NOMO-1 treated with dmso at 0.1 percent for 144 hours (cell line): ENCODE measurements at regions not wholly inside any gene's neighbourhood (a gene's known extent, or its start where the extent isn't known, plus 50 kb on each side); places are given as distances from the start of the nearest gene placed in this dataset.
"Not testable (repeated sequence)": the region's sequence is repeated elsewhere in the genome, so short reads cannot be mapped to it uniquely, and the experiment has no call there.

Source experiments
- DNase-seq: peaks from one replicate; lab custom pipeline; 2025; ENCODE audit not compliant: unreplicated experiment; lab: John Stamatoyannopoulos, UW

GRCh38 chr5:157994906-157995519, 136.1 kb upstream of the CLINT1 start:
- DNase-seq = peak; percentile 15

DNA sequence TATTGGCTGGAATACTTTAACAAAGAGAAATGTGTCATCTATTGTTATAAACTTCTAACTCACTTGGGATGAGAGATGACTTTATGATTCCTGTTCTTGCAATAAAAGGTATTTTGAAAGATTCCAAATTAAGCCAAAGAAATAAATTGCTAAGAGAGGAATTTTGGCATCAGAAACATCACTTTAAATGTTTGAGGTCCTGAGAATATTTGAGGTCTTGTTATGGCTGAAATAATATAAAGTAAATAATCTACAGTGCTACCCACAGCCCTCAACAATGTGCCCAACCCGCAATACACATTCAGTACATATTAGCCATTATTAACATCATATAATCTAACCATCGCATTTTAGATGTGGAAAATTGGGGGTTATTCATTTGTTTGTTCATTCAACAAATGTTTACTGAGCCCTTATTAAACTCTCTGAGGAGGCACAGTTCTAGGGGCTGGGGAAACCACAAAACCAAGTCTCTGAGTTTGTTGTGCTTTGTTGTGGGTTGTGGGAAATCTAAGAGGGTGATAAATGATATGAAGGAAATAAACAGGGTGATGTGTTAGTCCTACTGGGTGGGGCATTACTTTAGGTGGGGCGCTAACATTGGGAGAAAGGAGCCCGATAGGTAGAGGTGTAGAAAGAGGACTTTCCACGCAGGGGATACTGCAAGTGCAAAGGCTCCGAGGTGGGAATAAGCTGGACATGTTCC, 135.2 kb upstream of the CLINT1 start:
- DNase-seq = no peak

DNA sequence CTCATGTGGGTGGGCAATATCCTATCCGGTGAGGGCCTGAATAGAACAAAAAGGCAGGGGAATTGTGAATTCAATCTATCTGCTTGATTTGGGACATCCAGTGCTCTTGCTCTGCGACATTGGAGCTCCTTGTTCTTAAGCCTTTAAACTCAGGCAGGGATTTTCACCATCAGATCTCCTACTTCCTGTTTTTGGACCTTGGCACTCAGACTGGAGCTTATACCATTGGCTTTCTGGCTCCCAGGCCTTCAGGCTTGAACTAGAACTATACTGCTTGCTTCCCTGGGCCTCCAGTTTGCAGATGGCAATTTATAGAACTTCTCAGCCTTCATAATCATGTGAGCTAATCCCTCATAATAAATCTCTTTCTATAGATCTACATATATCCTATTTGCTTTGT, 134.3 kb upstream of the CLINT1 start:
- peak; percentile 1 for DNase-seq

DNA sequence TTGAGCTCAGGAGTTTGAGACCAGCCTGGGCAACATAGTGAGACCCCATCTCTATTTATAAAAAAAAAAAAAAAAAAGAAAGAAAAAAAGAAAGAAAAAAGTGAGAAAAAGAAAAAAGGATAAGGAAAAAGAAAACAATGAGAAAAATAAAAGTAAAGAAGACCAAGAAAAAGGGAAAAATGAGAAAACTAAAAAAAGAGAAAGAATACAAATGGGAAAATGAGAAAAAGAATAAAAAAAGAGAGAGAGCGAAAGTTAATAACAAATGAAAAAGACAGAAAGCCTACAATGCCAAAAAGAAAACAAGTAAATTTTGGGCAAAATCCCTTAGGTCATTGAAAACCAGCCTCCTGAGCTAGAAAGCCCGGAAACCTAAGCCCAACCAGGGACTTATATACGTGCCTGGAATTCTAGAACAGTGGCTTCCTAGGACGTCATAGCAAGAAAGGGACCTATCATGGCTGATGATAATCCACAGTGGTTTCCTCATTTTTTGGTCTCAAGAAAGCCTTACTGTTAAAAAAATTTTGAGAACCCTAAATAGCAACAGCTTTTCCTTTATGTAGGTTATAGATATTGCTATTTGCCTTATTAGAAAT, 131.7 kb upstream of the CLINT1 start:
- no peak for DNase-seq

GRCh38 chr5:157989296-157989695, 130.4 kb upstream of the CLINT1 start:
- DNase-seq = no peak

GRCh38 chr5:157987259-157987658, 128.3 kb upstream of the CLINT1 start:
- DNase-seq = no peak

DNA sequence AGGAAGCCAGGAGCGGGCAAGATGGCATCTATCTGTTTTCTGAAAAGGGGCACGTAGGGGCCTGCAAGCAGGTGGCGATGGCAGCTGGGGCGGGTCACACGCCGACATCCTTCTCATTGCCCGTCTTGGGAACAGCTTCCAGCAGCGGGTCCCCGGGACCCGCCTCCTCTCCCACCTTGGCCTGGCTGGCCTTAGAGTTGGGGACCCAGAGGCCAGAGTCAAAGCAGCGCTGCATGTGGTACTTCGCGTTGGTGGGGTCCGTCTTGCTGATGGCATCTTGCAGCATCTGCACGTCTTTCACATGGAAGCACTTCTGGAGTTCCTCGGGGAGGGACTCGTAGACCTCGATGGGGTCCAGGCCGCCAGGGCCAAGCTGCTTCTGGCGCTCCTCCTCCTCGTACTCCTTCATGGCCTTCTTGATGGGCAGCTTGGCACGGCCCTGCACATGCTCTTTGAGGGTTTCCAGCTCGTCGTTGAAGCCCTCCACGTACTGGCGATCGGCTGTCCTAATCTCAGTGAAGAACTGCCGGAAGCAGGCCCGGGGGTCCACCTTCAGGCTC, 127.6 kb upstream of the CLINT1 start:
- no peak for DNase-seq

GRCh38 chr5:157984611-157985010, 125.7 kb upstream of the CLINT1 start:
- no peak for DNase-seq

DNA sequence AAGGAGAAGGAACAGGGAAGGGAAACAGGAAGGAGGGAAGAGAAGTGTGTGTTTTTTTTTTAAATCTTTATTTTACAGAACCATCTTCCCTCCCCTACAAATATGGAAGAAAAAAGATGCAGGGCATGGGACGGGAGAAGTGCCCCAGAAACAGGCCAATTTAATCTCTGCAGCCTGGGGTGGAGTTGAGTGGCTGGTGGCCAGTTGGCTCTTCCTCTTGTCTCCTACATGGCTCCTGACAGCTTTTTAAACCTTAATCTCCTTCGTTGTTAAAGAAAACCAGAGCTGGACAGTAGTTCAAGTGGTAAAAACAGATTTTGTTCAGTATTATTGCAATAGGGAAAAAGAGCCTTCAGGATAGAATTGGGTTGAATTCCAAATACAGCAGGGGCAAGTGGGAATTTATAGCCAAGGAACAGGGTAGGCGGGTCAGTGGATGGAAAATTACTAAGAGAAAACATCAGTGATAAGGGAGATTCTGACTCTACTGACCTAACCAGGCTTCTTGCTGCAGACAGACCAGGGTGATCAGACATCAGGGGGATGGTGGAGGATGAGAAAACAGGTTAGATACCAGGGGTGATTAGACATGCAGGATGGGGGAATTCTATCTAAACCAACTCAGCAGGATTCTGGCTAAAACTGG, 125.1 kb upstream of the CLINT1 start:
- DNase-seq = no peak

GRCh38 chr5:157978061-157978460, 119.1 kb upstream of the CLINT1 start:
- DNase-seq = no peak

DNA sequence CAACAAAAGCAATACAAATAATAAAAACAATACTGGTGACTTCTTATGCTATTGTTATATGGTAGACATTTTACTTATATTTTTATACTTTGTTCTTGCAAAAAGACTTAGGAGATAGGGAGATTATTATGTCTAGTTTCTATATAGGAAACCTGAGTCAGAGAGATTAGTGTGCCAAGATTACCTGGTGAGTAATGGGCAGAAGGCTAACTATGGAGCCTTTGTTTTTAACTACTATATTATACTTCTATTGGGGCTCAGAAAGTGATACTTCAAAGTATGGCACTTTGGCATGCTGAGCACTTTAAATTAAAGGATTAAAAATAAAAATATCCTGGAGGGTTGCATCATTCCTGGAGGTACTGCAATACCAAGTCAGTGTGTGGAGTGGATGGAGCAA, 117.5 kb upstream of the CLINT1 start:
- DNase-seq = no peak

GRCh38 chr5:157972579-157972978, 113.6 kb upstream of the CLINT1 start:
- DNase-seq = no peak

GRCh38 chr5:157971571-157972216, 112.7 kb upstream of the CLINT1 start:
- no peak for DNase-seq

GRCh38 chr5:157968570-157968969, 109.6 kb upstream of the CLINT1 start:
- not testable (repeated sequence) for DNase-seq

DNA sequence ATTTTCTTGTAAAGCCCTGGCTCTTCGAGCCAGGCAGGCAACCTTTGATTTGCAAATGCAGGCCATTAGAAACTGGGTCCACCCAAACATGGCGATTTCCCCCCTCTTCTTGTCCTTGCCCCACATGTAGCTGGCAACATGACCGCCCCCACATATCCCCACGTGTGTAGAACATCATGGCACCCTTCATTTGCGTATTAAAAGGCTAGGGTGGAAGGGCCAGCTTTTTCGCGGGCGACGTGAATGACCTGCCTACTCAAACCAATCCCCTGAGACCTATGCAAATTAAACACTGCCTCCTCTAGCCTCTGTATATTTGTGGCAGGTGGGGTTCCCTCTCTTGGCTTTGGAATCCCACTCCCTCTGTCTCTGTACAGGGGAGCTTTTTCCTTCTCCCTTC, 107.0 kb upstream of the CLINT1 start:
- DNase-seq = no peak

- DNase-seq = no peak
These were observed 106.2 kb upstream of the CLINT1 start for GRCh38 chr5:157965040-157965678.

GRCh38 chr5:157963761-157964160, 104.8 kb upstream of the CLINT1 start:
- DNase-seq = no peak

GRCh38 chr5:157963244-157963643, 104.3 kb upstream of the CLINT1 start:
- DNase-seq = no peak

GRCh38 chr5:157962686-157963085, 103.7 kb upstream of the CLINT1 start:
- DNase-seq = not testable (repeated sequence)

DNA sequence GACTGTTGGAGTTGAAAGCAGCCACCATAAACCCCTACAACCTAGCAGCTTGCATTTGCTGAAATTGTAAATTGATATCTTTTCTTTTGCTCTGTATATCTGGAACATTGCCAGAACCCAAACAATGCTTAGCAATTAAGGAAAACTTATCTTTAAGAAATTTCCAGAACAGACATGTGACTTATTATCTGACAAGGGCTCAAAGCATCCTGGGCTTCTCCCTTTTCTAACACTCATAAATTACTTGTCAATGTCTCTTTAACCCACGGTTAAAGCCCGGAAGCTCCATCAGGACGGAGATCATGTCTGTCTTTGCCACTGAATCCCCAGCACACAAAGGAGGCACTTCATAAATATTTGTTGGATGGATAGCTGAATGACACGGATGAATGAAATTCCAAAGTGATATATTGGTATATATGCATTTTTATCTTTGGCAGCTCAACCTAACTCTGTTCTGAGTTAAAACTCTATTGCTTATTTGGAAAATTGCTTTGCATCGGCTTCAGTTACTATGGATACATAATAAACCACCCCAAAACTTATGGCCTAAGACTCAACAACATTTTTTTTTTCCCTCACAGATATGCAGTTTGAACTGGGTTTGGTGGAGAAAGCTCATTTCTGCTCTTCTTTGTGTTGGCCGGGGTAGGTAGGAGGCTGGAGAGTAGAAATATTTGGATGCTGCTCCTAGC, 103.1 kb upstream of the CLINT1 start:
- no peak for DNase-seq
